ENCODE measurements at regions not wholly inside any gene's neighbourhood (a gene's known extent, or its start where the extent isn't known, plus 50 kb on each side); places are given as distances from the start of the nearest gene placed in this dataset.

DNA sequence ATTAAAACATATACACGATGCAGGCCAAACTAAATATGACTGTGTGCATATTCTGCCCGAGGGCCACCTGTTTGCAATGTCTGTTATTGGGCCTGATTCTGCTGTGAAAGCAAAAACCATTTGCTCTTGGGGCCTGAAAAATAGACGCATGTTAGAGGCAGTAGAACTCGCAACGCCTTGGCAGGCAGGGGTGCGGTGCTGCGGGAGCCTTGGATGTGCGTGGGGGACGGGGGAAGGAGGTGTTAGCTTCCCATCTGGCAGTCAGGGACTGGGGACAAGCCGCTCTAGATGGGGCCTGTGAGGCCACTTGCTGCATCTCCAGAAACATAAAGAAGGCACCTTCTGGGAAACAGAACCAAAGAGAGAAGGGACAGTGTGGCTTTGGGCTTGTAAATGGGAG is 216.3 kb downstream of the PHETA1 start:
- H3K4me3 ChIP-seq (ENCODE audit: low read depth in 1 of 3, low read length in 3 of 3): no peak overlapping the region
- TF ChIP-seq, protein P1, sequence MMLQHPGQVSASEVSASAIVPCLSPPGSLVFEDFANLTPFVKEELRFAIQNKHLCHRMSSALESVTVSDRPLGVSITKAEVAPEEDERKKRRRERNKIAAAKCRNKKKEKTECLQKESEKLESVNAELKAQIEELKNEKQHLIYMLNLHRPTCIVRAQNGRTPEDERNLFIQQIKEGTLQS (IDR thresholded peaks at IDR 0.05): no peak
- TF ChIP-seq GABPA (IDR thresholded peaks at IDR 0.05 in 1 of 2, conservative IDR thresholded peaks at IDR 0.05 in 1 of 2) (no peak), RAD21 (IDR thresholded peaks at IDR 0.05) (no peak), JUND (IDR thresholded peaks at IDR 0.05) (no peak), SP1 (IDR thresholded peaks at IDR 0.05) (no peak), YY1 (IDR thresholded peaks at IDR 0.05) (no peak), RXRA (IDR thresholded peaks at IDR 0.05) (no peak), HNF4G (IDR thresholded peaks at IDR 0.05) (no peak), NR2F2 (IDR thresholded peaks at IDR 0.05) (no peak), TAF1 (conservative IDR thresholded peaks at IDR 0.05) (no peak), FOXA1 (IDR thresholded peaks at IDR 0.05) (no peak), HNF4A (conservative IDR thresholded peaks at IDR 0.05) (no peak), FOXA2 (IDR thresholded peaks at IDR 0.05) (no peak), EGR1 (IDR thresholded peaks at IDR 0.05; ENCODE audit: low read depth in 2 of 2) (no peak)
- TF ChIP-seq, protein P2, sequence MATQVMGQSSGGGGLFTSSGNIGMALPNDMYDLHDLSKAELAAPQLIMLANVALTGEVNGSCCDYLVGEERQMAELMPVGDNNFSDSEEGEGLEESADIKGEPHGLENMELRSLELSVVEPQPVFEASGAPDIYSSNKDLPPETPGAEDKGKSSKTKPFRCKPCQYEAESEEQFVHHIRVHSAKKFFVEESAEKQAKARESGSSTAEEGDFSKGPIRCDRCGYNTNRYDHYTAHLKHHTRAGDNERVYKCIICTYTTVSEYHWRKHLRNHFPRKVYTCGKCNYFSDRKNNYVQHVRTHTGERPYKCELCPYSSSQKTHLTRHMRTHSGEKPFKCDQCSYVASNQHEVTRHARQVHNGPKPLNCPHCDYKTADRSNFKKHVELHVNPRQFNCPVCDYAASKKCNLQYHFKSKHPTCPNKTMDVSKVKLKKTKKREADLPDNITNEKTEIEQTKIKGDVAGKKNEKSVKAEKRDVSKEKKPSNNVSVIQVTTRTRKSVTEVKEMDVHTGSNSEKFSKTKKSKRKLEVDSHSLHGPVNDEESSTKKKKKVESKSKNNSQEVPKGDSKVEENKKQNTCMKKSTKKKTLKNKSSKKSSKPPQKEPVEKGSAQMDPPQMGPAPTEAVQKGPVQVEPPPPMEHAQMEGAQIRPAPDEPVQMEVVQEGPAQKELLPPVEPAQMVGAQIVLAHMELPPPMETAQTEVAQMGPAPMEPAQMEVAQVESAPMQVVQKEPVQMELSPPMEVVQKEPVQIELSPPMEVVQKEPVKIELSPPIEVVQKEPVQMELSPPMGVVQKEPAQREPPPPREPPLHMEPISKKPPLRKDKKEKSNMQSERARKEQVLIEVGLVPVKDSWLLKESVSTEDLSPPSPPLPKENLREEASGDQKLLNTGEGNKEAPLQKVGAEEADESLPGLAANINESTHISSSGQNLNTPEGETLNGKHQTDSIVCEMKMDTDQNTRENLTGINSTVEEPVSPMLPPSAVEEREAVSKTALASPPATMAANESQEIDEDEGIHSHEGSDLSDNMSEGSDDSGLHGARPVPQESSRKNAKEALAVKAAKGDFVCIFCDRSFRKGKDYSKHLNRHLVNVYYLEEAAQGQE (IDR thresholded peaks at IDR 0.05): no peak
- TF ChIP-seq, protein P3, sequence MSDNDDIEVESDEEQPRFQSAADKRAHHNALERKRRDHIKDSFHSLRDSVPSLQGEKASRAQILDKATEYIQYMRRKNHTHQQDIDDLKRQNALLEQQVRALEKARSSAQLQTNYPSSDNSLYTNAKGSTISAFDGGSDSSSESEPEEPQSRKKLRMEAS (IDR thresholded peaks at IDR 0.05): no peak
- TF ChIP-seq, protein P4, sequence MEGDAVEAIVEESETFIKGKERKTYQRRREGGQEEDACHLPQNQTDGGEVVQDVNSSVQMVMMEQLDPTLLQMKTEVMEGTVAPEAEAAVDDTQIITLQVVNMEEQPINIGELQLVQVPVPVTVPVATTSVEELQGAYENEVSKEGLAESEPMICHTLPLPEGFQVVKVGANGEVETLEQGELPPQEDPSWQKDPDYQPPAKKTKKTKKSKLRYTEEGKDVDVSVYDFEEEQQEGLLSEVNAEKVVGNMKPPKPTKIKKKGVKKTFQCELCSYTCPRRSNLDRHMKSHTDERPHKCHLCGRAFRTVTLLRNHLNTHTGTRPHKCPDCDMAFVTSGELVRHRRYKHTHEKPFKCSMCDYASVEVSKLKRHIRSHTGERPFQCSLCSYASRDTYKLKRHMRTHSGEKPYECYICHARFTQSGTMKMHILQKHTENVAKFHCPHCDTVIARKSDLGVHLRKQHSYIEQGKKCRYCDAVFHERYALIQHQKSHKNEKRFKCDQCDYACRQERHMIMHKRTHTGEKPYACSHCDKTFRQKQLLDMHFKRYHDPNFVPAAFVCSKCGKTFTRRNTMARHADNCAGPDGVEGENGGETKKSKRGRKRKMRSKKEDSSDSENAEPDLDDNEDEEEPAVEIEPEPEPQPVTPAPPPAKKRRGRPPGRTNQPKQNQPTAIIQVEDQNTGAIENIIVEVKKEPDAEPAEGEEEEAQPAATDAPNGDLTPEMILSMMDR (IDR thresholded peaks at IDR 0.05; ENCODE audit: low read depth, low read length, missing input control): no peak
- TF ChIP-seq, protein P5, sequence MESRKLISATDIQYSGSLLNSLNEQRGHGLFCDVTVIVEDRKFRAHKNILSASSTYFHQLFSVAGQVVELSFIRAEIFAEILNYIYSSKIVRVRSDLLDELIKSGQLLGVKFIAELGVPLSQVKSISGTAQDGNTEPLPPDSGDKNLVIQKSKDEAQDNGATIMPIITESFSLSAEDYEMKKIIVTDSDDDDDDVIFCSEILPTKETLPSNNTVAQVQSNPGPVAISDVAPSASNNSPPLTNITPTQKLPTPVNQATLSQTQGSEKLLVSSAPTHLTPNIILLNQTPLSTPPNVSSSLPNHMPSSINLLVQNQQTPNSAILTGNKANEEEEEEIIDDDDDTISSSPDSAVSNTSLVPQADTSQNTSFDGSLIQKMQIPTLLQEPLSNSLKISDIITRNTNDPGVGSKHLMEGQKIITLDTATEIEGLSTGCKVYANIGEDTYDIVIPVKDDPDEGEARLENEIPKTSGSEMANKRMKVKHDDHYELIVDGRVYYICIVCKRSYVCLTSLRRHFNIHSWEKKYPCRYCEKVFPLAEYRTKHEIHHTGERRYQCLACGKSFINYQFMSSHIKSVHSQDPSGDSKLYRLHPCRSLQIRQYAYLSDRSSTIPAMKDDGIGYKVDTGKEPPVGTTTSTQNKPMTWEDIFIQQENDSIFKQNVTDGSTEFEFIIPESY (IDR thresholded peaks at IDR 0.05): no peak
- H3K4me1 ChIP-seq (ENCODE audit: control insufficient read depth in 4 of 4, insufficient read depth in 4 of 4, low read length in 3 of 4): peaks cover 0 to 4% (median 2%) of the 10 kb centered on the region in 4 donors
- WGBS: 95% methylated on average over 10 of the region's 10 CpGs
- no peak overlapping the region for H3K27ac ChIP-seq (ENCODE audit: low read depth in 1 of 2, low read length in 2 of 2)
- H3K9ac ChIP-seq (ENCODE audit: low read depth in 1 of 2, low read length in 2 of 2): no peak overlapping the region
- peaks cover 0 to 13% (median 8%) of the 10 kb centered on the region in 4 donors for H3K36me3 ChIP-seq (ENCODE audit: control insufficient read depth in 4 of 4, insufficient read depth in 3 of 4, low read depth in 1 of 4, low read length in 3 of 4)
- no peaks in the 10 kb centered on the region for H3K9me3 ChIP-seq (ENCODE audit: control insufficient read depth in 4 of 4, low read length in 3 of 4)
- H3K27me3 ChIP-seq (ENCODE audit: control insufficient read depth in 4 of 4, insufficient read depth in 4 of 4, low read length in 3 of 4): no peaks in the 10 kb centered on the region
- DNase-seq (ENCODE audit: low spot score): no peak
